ENCODE measurements at regions not wholly inside any gene's neighbourhood (a gene's known extent, or its start where the extent isn't known, plus 50 kb on each side); places are given as distances from the start of the nearest gene placed in this dataset.

DNA sequence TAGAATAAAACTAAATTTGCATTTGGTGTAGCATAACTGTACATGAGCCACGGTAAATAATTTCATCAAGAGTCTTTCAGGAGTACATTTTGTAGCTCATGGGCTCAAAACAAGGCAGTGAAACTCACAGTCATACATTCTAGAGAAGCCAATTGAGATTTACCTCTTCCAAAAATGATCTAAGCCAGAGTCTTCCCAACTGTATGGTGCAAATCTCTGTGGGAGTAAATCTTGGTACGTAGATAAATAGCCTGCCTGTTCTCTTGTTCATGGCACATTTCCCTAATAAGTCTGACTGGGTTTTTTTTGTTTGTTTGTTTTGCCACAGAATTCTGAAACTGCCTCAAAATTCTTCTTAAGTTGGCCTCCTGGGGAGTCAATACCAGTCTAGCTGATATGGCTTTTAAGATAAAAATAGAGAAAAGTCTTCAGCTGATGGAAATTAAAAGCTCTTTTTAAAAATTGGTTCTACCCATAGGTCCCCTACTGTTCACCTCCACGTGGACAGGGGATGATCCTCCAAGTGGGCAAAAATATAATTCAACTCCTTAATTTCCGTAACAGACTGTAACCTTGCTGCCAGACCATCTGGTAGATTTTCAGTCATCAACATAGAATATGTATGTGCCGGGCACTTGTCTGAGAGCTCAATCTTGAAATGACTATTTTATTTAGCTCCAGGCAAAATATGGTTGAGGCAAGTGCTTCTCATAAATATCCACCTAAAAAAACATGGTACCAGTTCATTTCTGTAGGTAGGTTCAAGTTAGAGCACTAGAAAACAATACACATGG lies 365.4 kb downstream of the PDHA2 start:
- ATAC-seq: no peak
- H3K4me2 ChIP-seq (ENCODE audit: low read length): no peak overlapping the region
- intact Hi-C loops (cut with micrococcal nuclease): no loop called here
- ChIA-PET RAD21 (ENCODE audit: low non-redundant PET in 1 of 2, low total read pairs in 2 of 2, uncharacterized antibody in 2 of 2, unreplicated experiment in 2 of 2) (no interaction called here), POLR2A (no interaction called here), CTCF (no interaction called here)
- no peak for TF ChIP-seq EZH2 (IDR thresholded peaks at IDR 0.05)
- no peak for TF ChIP-seq SRF (IDR thresholded peaks at IDR 0.05; ENCODE audit: low read depth)
- no peak for TF ChIP-seq EGR1 (IDR thresholded peaks at IDR 0.05; ENCODE audit: low read depth)
- no peak for TF ChIP-seq SIN3A (IDR thresholded peaks at IDR 0.05; ENCODE audit: low read depth)
- TF ChIP-seq, protein P1, sequence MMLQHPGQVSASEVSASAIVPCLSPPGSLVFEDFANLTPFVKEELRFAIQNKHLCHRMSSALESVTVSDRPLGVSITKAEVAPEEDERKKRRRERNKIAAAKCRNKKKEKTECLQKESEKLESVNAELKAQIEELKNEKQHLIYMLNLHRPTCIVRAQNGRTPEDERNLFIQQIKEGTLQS (IDR thresholded peaks at IDR 0.05): no peak
- TF ChIP-seq REST (IDR thresholded peaks at IDR 0.05; ENCODE audit: low read depth): no peak
- no peak for TF ChIP-seq CBX3 (IDR thresholded peaks at IDR 0.05; ENCODE audit: low read depth)
- TF ChIP-seq EZH2phosphoT487 (IDR thresholded peaks at IDR 0.05; ENCODE audit: borderline replicate concordance): no peak
- no peak for TF ChIP-seq SP1 (IDR thresholded peaks at IDR 0.05; ENCODE audit: low read depth)
- TF ChIP-seq JUND (IDR thresholded peaks at IDR 0.05): no peak
- TF ChIP-seq ELF1 (IDR thresholded peaks at IDR 0.05; ENCODE audit: borderline replicate concordance, low read depth): no peak
- no peak for TF ChIP-seq ZFX (IDR thresholded peaks at IDR 0.05)
- TF ChIP-seq CEBPB (IDR thresholded peaks at IDR 0.05; ENCODE audit: low read depth): no peak
- no peak for TF ChIP-seq POLR2AphosphoS5 (IDR thresholded peaks at IDR 0.05; ENCODE audit: low read depth, low read length)
- TF ChIP-seq CTCF (IDR thresholded peaks at IDR 0.05 in 2 of 3, conservative IDR thresholded peaks at IDR 0.05 in 1 of 3; ENCODE audit: borderline replicate concordance in 1 of 3, insufficient read depth in 1 of 3, low read depth in 2 of 3, low read length in 2 of 3): no peak
- no peak for TF ChIP-seq ZBTB33 (IDR thresholded peaks at IDR 0.05; ENCODE audit: extremely low read depth, insufficient replicate concordance, low read length)
- no peak for TF ChIP-seq FOSL1 (IDR thresholded peaks at IDR 0.05; ENCODE audit: low read depth)
- TF ChIP-seq ZNF274 (IDR thresholded peaks at IDR 0.05; ENCODE audit: low read depth, low read length): no peak
- TF ChIP-seq YY1 (IDR thresholded peaks at IDR 0.05; ENCODE audit: extremely low read depth, insufficient replicate concordance, low read depth, low read length): no peak
- H3K4me1 ChIP-seq (ENCODE audit: control insufficient read depth in 1 of 2, insufficient read depth in 2 of 2, low read length in 2 of 2): no peaks in the 10 kb centered on the region
- H3K27ac ChIP-seq (ENCODE audit: low read depth, low read length): no peak overlapping the region
- no peak overlapping the region for H2AFZ ChIP-seq (ENCODE audit: low read depth, low read length, poor library complexity, severe bottlenecking)
- H3K27me3 ChIP-seq (ENCODE audit: insufficient read depth, low read length): no peaks in the 10 kb centered on the region
- no peak for DNase-seq (ENCODE audit: low read depth, low spot score)
- H3K9me2 ChIP-seq (ENCODE audit: insufficient read depth): no peaks in the 10 kb centered on the region
- H4K20me1 ChIP-seq (ENCODE audit: insufficient read depth): no peaks in the 10 kb centered on the region; the same call in 1 of the 2 replicates
- H3K36me3 ChIP-seq (ENCODE audit: control insufficient read depth in 1 of 2, insufficient read depth in 2 of 2, low read length in 2 of 2): no peaks in the 10 kb centered on the region
- BruUV-seq (replicated peaks): no TSS peak
- H3K9me3 ChIP-seq (ENCODE audit: control insufficient read depth in 1 of 2, insufficient read depth in 1 of 2, low read depth in 1 of 2, low read length in 2 of 2): no peaks in the 10 kb centered on the region
- H3K4me3 ChIP-seq (replicated peaks in 1 of 2; ENCODE audit: low read depth in 1 of 2, low read length in 2 of 2): no peak overlapping the region
- H3K9ac ChIP-seq (ENCODE audit: low read length): no peak overlapping the region
- H3K79me2 ChIP-seq (ENCODE audit: insufficient read depth, low read length): no peaks in the 10 kb centered on the region
